HK-2 (cell line): ENCODE measurements at regions not wholly inside any gene's neighbourhood (a gene's known extent, or its start where the extent isn't known, plus 50 kb on each side); places are given as distances from the start of the nearest gene placed in this dataset.

Experiments used
- DNase-seq: peaks from one replicate; pipeline ENCODE4 v3.0.0-alpha.2; 2018; ENCODE audit not compliant: unreplicated experiment

- no peak for DNase-seq
These were observed 240.8 kb upstream of the TMPO start for GRCh38 chr12:98274430-98275130.

- DNase-seq: no peak
These were observed 240.3 kb upstream of the TMPO start for GRCh38 chr12:98275131-98275475.

- no peak for DNase-seq
These were observed 235.2 kb upstream of the TMPO start for GRCh38 chr12:98280152-98280551.

GRCh38 chr12:98280621-98281020, 234.8 kb upstream of the TMPO start:
- no peak for DNase-seq

GRCh38 chr12:98291828-98292227, 223.6 kb upstream of the TMPO start:
- DNase-seq: no peak

- no peak for DNase-seq
These were observed 221.2 kb upstream of the TMPO start for GRCh38 chr12:98294051-98294805.

GRCh38 chr12:98295681-98296080, 219.7 kb upstream of the TMPO start:
- DNase-seq: no peak

- no peak for DNase-seq
These were observed 218.8 kb upstream of the TMPO start for GRCh38 chr12:98296462-98297079.

GRCh38 chr12:98297538-98297937, 217.9 kb upstream of the TMPO start:
- no peak for DNase-seq

- DNase-seq: no peak
These were observed 207.2 kb upstream of the TMPO start for GRCh38 chr12:98308141-98308540.

- no peak for DNase-seq
These were observed 197.2 kb upstream of the TMPO start for GRCh38 chr12:98317939-98318899.

- no peak for DNase-seq
These were observed 195.5 kb upstream of the TMPO start for GRCh38 chr12:98319716-98320425.

- no peak for DNase-seq
These were observed 190.4 kb upstream of the TMPO start for GRCh38 chr12:98325003-98325402.

GRCh38 chr12:98328467-98328866, 186.9 kb upstream of the TMPO start:
- no peak for DNase-seq

GRCh38 chr12:98329589-98329988, 185.8 kb upstream of the TMPO start:
- no peak for DNase-seq

GRCh38 chr12:98332642-98333041, 182.7 kb upstream of the TMPO start:
- DNase-seq: peak; percentile 1

GRCh38 chr12:98334768-98335167, 180.6 kb upstream of the TMPO start:
- no peak for DNase-seq

GRCh38 chr12:98341026-98341425, 174.4 kb upstream of the TMPO start:
- DNase-seq: no peak

GRCh38 chr12:98341732-98342131, 173.7 kb upstream of the TMPO start:
- no peak for DNase-seq

GRCh38 chr12:98343002-98343567, 172.3 kb upstream of the TMPO start:
- DNase-seq: no peak
